ENCODE measurements at regions not wholly inside any gene's neighbourhood (a gene's known extent, or its start where the extent isn't known, plus 50 kb on each side); places are given as distances from the start of the nearest gene placed in this dataset.

- Histone ChIP-seq H3K14ac (ENCODE audit: low read length) (no peak overlapping the region), H3K9ac (ENCODE audit: low read length) (no peak overlapping the region), H3K36me3 (ENCODE audit: control insufficient read depth in 1 of 2, insufficient read depth in 2 of 2, low read length in 2 of 2) (no peaks in the 10 kb centered on the region), H2AFZ (ENCODE audit: insufficient read depth, low read length, poor library complexity) (no peak overlapping the region), H3K9me3 (ENCODE audit: insufficient read depth, low read depth, low read length) (peaks cover 3% of the 10 kb centered on the region), H3K4me2 (ENCODE audit: low read length) (no peak overlapping the region), H3K23ac (ENCODE audit: low read length) (no peak overlapping the region), H2AK5ac (ENCODE audit: low read length) (no peak overlapping the region), H2BK120ac (ENCODE audit: insufficient read depth, low read length, poor library complexity) (no peak overlapping the region), H4K91ac (ENCODE audit: low read depth, low read length) (no peak overlapping the region), H3K79me1 (ENCODE audit: low read length) (no peaks in the 10 kb centered on the region), H3K4ac (ENCODE audit: low read depth, low read length) (no peak overlapping the region), H2BK12ac (ENCODE audit: low read length) (no peak overlapping the region), H3K27me3 (ENCODE audit: insufficient read depth, low read length) (no peaks in the 10 kb centered on the region), H3K27ac (ENCODE audit: low read depth, low read length) (no peak overlapping the region), H3K4me3 (ENCODE audit: low read depth, low read length) (no peak overlapping the region), H4K8ac (ENCODE audit: low read depth, low read length) (no peak overlapping the region), H3K79me2 (ENCODE audit: control insufficient read depth, insufficient read depth, low read length, poor library complexity) (no peaks in the 10 kb centered on the region), H3K18ac (ENCODE audit: low read length) (no peak overlapping the region), H2BK5ac (ENCODE audit: low read depth, low read length, poor library complexity) (no peak overlapping the region), H4K12ac (ENCODE audit: low read depth, low read length) (no peak overlapping the region), H3K4me1 (ENCODE audit: control insufficient read depth in 1 of 2, insufficient read depth in 2 of 2, low read length in 2 of 2) (no peaks in the 10 kb centered on the region)
- WGBS (ENCODE audit: extremely low coverage, insufficient coverage, insufficient read length), result no CpG with 5 or more reads among the region's 4 CpGs
- DNase-seq, result no peak
Measured at GRCh38 chr9:120303519-120303918, 276.4 kb downstream of the CDK5RAP2 start.

- Histone ChIP-seq H3K14ac (ENCODE audit: low read length) (no peak overlapping the region), H3K9me3 (ENCODE audit: insufficient read depth, low read depth, low read length) (no peaks in the 10 kb centered on the region), H4K91ac (ENCODE audit: low read depth, low read length) (no peak overlapping the region), H2BK12ac (ENCODE audit: low read length) (no peak overlapping the region), H3K79me2 (ENCODE audit: control insufficient read depth, insufficient read depth, low read length, poor library complexity) (no peaks in the 10 kb centered on the region), H3K36me3 (ENCODE audit: control insufficient read depth in 1 of 2, insufficient read depth in 2 of 2, low read length in 2 of 2) (no peaks in the 10 kb centered on the region), H2AFZ (ENCODE audit: insufficient read depth, low read length, poor library complexity) (no peak overlapping the region), H3K4ac (ENCODE audit: low read depth, low read length) (no peak overlapping the region), H3K4me1 (ENCODE audit: control insufficient read depth in 1 of 2, insufficient read depth in 2 of 2, low read length in 2 of 2) (no peaks in the 10 kb centered on the region), H3K9ac (ENCODE audit: low read length) (no peak overlapping the region), H2BK120ac (ENCODE audit: insufficient read depth, low read length, poor library complexity) (no peak overlapping the region), H3K79me1 (ENCODE audit: low read length) (no peaks in the 10 kb centered on the region), H4K12ac (ENCODE audit: low read depth, low read length) (no peak overlapping the region), H3K4me2 (ENCODE audit: low read length) (no peak overlapping the region), H2AK5ac (ENCODE audit: low read length) (no peak overlapping the region), H3K27me3 (ENCODE audit: insufficient read depth, low read length) (no peaks in the 10 kb centered on the region), H3K23ac (ENCODE audit: low read length) (no peak overlapping the region), H3K27ac (ENCODE audit: low read depth, low read length) (no peak overlapping the region), H4K8ac (ENCODE audit: low read depth, low read length) (no peak overlapping the region), H3K4me3 (ENCODE audit: low read depth, low read length) (no peak overlapping the region), H3K18ac (ENCODE audit: low read length) (no peak overlapping the region), H2BK5ac (ENCODE audit: low read depth, low read length, poor library complexity) (no peak overlapping the region)
- no CpG with 5 or more reads among the region's 6 CpGs for WGBS (ENCODE audit: extremely low coverage, insufficient coverage, insufficient read length)
- DNase-seq, result no peak
Measured at GRCh38 chr9:120299785-120300184, 280.2 kb downstream of the CDK5RAP2 start.

- no peak overlapping the region for H3K9ac ChIP-seq (ENCODE audit: low read length)
- no peak overlapping the region for H4K12ac ChIP-seq (ENCODE audit: low read depth, low read length)
- H2AFZ ChIP-seq (ENCODE audit: insufficient read depth, low read length, poor library complexity), result no peak overlapping the region
- no peak overlapping the region for H3K23ac ChIP-seq (ENCODE audit: low read length)
- H3K4me3 ChIP-seq (ENCODE audit: low read depth, low read length), result no peak overlapping the region
- no peak overlapping the region for H2BK120ac ChIP-seq (ENCODE audit: insufficient read depth, low read length, poor library complexity)
- no peak overlapping the region for H3K18ac ChIP-seq (ENCODE audit: low read length)
- H2BK5ac ChIP-seq (ENCODE audit: low read depth, low read length, poor library complexity), result no peak overlapping the region
- H4K8ac ChIP-seq (ENCODE audit: low read depth, low read length), result no peak overlapping the region
- no peak overlapping the region for H2BK12ac ChIP-seq (ENCODE audit: low read length)
- H3K9me3 ChIP-seq (ENCODE audit: insufficient read depth, low read depth, low read length), result no peaks in the 10 kb centered on the region
- H3K4me1 ChIP-seq (ENCODE audit: control insufficient read depth in 1 of 2, insufficient read depth in 2 of 2, low read length in 2 of 2), result no peaks in the 10 kb centered on the region
- H3K36me3 ChIP-seq (ENCODE audit: control insufficient read depth in 1 of 2, insufficient read depth in 2 of 2, low read length in 2 of 2), result no peaks in the 10 kb centered on the region
- H4K91ac ChIP-seq (ENCODE audit: low read depth, low read length), result no peak overlapping the region
- no peaks in the 10 kb centered on the region for H3K79me2 ChIP-seq (ENCODE audit: control insufficient read depth, insufficient read depth, low read length, poor library complexity)
- H3K4me2 ChIP-seq (ENCODE audit: low read length), result no peak overlapping the region
- no peak overlapping the region for H3K14ac ChIP-seq (ENCODE audit: low read length)
- H3K4ac ChIP-seq (ENCODE audit: low read depth, low read length), result no peak overlapping the region
- no peaks in the 10 kb centered on the region for H3K79me1 ChIP-seq (ENCODE audit: low read length)
- H2AK5ac ChIP-seq (ENCODE audit: low read length), result no peak overlapping the region
- no peak overlapping the region for H3K27ac ChIP-seq (ENCODE audit: low read depth, low read length)
- no CpG with 5 or more reads among the region's 4 CpGs for WGBS (ENCODE audit: extremely low coverage, insufficient coverage, insufficient read length)
- H3K27me3 ChIP-seq (ENCODE audit: insufficient read depth, low read length), result no peaks in the 10 kb centered on the region
- no peak for DNase-seq
Measured at GRCh38 chr9:120294003-120294402, 286.0 kb downstream of the CDK5RAP2 start.

- no peaks in the 10 kb centered on the region for H3K79me1 ChIP-seq (ENCODE audit: low read length)
- no peaks in the 10 kb centered on the region for H3K36me3 ChIP-seq (ENCODE audit: control insufficient read depth in 1 of 2, insufficient read depth in 2 of 2, low read length in 2 of 2)
- H2BK5ac ChIP-seq (ENCODE audit: low read depth, low read length, poor library complexity), result no peak overlapping the region
- H3K18ac ChIP-seq (ENCODE audit: low read length), result no peak overlapping the region
- no CpG with 5 or more reads among the region's 1 CpG for WGBS (ENCODE audit: extremely low coverage, insufficient coverage, insufficient read length)
- no peak overlapping the region for H4K8ac ChIP-seq (ENCODE audit: low read depth, low read length)
- H3K27me3 ChIP-seq (ENCODE audit: insufficient read depth, low read length), result no peaks in the 10 kb centered on the region
- no peak overlapping the region for H3K14ac ChIP-seq (ENCODE audit: low read length)
- no peak overlapping the region for H3K4me2 ChIP-seq (ENCODE audit: low read length)
- H3K4me3 ChIP-seq (ENCODE audit: low read depth, low read length), result no peak overlapping the region
- no peak overlapping the region for H3K23ac ChIP-seq (ENCODE audit: low read length)
- H2BK120ac ChIP-seq (ENCODE audit: insufficient read depth, low read length, poor library complexity), result no peak overlapping the region
- no peak overlapping the region for H2AK5ac ChIP-seq (ENCODE audit: low read length)
- H3K79me2 ChIP-seq (ENCODE audit: control insufficient read depth, insufficient read depth, low read length, poor library complexity), result no peaks in the 10 kb centered on the region
- H2BK12ac ChIP-seq (ENCODE audit: low read length), result no peak overlapping the region
- no peak overlapping the region for H3K9ac ChIP-seq (ENCODE audit: low read length)
- H3K4me1 ChIP-seq (ENCODE audit: control insufficient read depth in 1 of 2, insufficient read depth in 2 of 2, low read length in 2 of 2), result no peaks in the 10 kb centered on the region
- H4K12ac ChIP-seq (ENCODE audit: low read depth, low read length), result no peak overlapping the region
- H4K91ac ChIP-seq (ENCODE audit: low read depth, low read length), result no peak overlapping the region
- H3K9me3 ChIP-seq (ENCODE audit: insufficient read depth, low read depth, low read length), result no peaks in the 10 kb centered on the region
- no peak for DNase-seq
- H3K27ac ChIP-seq (ENCODE audit: low read depth, low read length), result no peak overlapping the region
- H2AFZ ChIP-seq (ENCODE audit: insufficient read depth, low read length, poor library complexity), result no peak overlapping the region
- H3K4ac ChIP-seq (ENCODE audit: low read depth, low read length), result no peak overlapping the region
Measured at GRCh38 chr9:120292606-120293005, 287.4 kb downstream of the CDK5RAP2 start.

Data from trophoblast cell (in vitro differentiated cells and primary cell).